C4-2B (cell line): ENCODE measurements at regions not wholly inside any gene's neighbourhood (a gene's known extent, or its start where the extent isn't known, plus 50 kb on each side); places are given as distances from the start of the nearest gene placed in this dataset.
"Not testable (repeated sequence)": the region's sequence is repeated elsewhere in the genome, so short reads cannot be mapped to it uniquely, and the experiment has no call there.

ENCODE experiments used
- H3K27ac ChIP-seq: fragments of 450-650 bp; 2 replicates; pipeline ENCODE4 v1.5.1; 2017
- CTCF ChIP-seq: fragments of 450-650 bp; conservative IDR thresholded peaks from 2 replicates; pipeline ENCODE4 v1.5.1; 2017; ENCODE audit warnings: mild to moderate bottlenecking
- ZFX ChIP-seq: fragments of 450-650 bp; IDR thresholded peaks from 2 replicates; pipeline ENCODE4 v1.6.1; 2017

- TF ChIP-seq CTCF (no peak), ZFX (no peak)
Measured at GRCh38 chr5:57002959-57003485, 51.1 kb upstream of the MIER3 start.

GRCh38 chr5:57003566-57003965, 51.6 kb upstream of the MIER3 start:
- not testable (repeated sequence) for H3K27ac ChIP-seq

More at GRCh38 chr5:57002959-57003485, 51.1 kb upstream of the MIER3 start:
- no peak overlapping the region for H3K27ac ChIP-seq

GRCh38 chr5:57004800-57005199, 52.9 kb upstream of the MIER3 start:
- H3K27ac ChIP-seq = no peak overlapping the region
- TF ChIP-seq ZFX = no peak
- no peak for TF ChIP-seq CTCF

GRCh38 chr5:57007344-57007743, 55.4 kb upstream of the MIER3 start:
- no peak for TF ChIP-seq ZFX
- TF ChIP-seq CTCF = no peak
- no peak overlapping the region for H3K27ac ChIP-seq

- no peak for TF ChIP-seq CTCF
- no peak for TF ChIP-seq ZFX
- no peak overlapping the region for H3K27ac ChIP-seq
Measured at GRCh38 chr5:57009811-57010210, 57.9 kb upstream of the MIER3 start.

GRCh38 chr5:57010786-57011185, 58.9 kb upstream of the MIER3 start:
- TF ChIP-seq ZFX (no peak), CTCF (no peak)
- H3K27ac ChIP-seq = no peak overlapping the region

- TF ChIP-seq CTCF (no peak), ZFX (no peak)
- no peak overlapping the region for H3K27ac ChIP-seq
Measured at GRCh38 chr5:57012511-57012910, 60.6 kb upstream of the MIER3 start.

- TF ChIP-seq ZFX (no peak), CTCF (no peak)
- H3K27ac ChIP-seq = no peak overlapping the region
Measured at GRCh38 chr5:57025961-57026360, 74.0 kb upstream of the MIER3 start.
